NCI-H748 treated with DMSO at 0.1 percent for 48 hours (cell line): ENCODE measurements at regions not wholly inside any gene's neighbourhood (a gene's known extent, or its start where the extent isn't known, plus 50 kb on each side); places are given as distances from the start of the nearest gene placed in this dataset.
"Not testable (repeated sequence)": the region's sequence is repeated elsewhere in the genome, so short reads cannot be mapped to it uniquely, and the experiment has no call there.

Experiments used
- DNase-seq: peaks from one replicate; lab custom pipeline; 2025; lab: John Stamatoyannopoulos, UW

- no peak for DNase-seq
Observed at GRCh38 chr15:62272290-62272689, 107.2 kb upstream of the C2CD4B start.

- no peak for DNase-seq
Observed at GRCh38 chr15:62275831-62276230, 110.7 kb upstream of the C2CD4B start.

GRCh38 chr15:62277816-62278394 lies 112.8 kb upstream of the C2CD4B start:
- DNase-seq = no peak

- DNase-seq = no peak
Observed at GRCh38 chr15:62278534-62278933, 113.4 kb upstream of the C2CD4B start.

GRCh38 chr15:62279041-62279440 lies 114.0 kb upstream of the C2CD4B start:
- no peak for DNase-seq

GRCh38 chr15:62280625-62281024 lies 115.5 kb upstream of the C2CD4B start:
- peak; percentile 12 for DNase-seq

- DNase-seq = not testable (repeated sequence)
Observed at GRCh38 chr15:62281801-62282200, 116.7 kb upstream of the C2CD4B start.

GRCh38 chr15:62287066-62287857 lies 122.2 kb upstream of the C2CD4B start:
- peak; percentile 24 for DNase-seq

- DNase-seq = no peak
Observed at GRCh38 chr15:62288361-62289017, 123.4 kb upstream of the C2CD4B start.

GRCh38 chr15:62291262-62291661 lies 126.2 kb upstream of the C2CD4B start:
- DNase-seq = no peak

GRCh38 chr15:62296756-62297507 lies 131.8 kb upstream of the C2CD4B start:
- DNase-seq = no peak

- no peak for DNase-seq
Observed at GRCh38 chr15:62297522-62297921, 132.4 kb upstream of the C2CD4B start.

GRCh38 chr15:62297933-62298332 lies 132.8 kb upstream of the C2CD4B start:
- no peak for DNase-seq

- no peak for DNase-seq
Observed at GRCh38 chr15:62298811-62299210, 133.7 kb upstream of the C2CD4B start.

GRCh38 chr15:62299541-62299940 lies 134.5 kb upstream of the C2CD4B start:
- no peak for DNase-seq

GRCh38 chr15:62301993-62302675 lies 137.0 kb upstream of the C2CD4B start:
- DNase-seq = no peak

- DNase-seq = peak; percentile 51
Observed at GRCh38 chr15:62306851-62307504, 141.9 kb upstream of the C2CD4B start.

GRCh38 chr15:62307551-62307950 lies 142.5 kb upstream of the C2CD4B start:
- DNase-seq = no peak

GRCh38 chr15:62316413-62317060 lies 151.5 kb upstream of the C2CD4B start:
- DNase-seq = no peak

- DNase-seq = no peak
Observed at GRCh38 chr15:62320259-62320658, 155.2 kb upstream of the C2CD4B start.

GRCh38 chr15:62323353-62323890 lies 158.3 kb upstream of the C2CD4B start:
- DNase-seq = no peak
